Middle frontal gyrus (tissue), 1 donor: ENCODE measurements at regions not wholly inside any gene's neighbourhood (a gene's known extent, or its start where the extent isn't known, plus 50 kb on each side); places are given as distances from the start of the nearest gene placed in this dataset.

Source experiments
- DNase-seq: peaks from one replicate; pipeline ENCODE4 v3.0.0-alpha.2; 2015; ENCODE audit warnings: low spot score; ENCODE audit errors: extremely low spot score

GRCh38 chr2:221073326-221074049, 498.6 kb downstream of the EPHA4 start:
- no peak for DNase-seq

- no peak for DNase-seq
These were observed 497.9 kb downstream of the EPHA4 start for GRCh38 chr2:221074238-221074637.

- no peak for DNase-seq
These were observed 496.9 kb downstream of the EPHA4 start for GRCh38 chr2:221075203-221075602.

GRCh38 chr2:221077251-221077650, 494.9 kb downstream of the EPHA4 start:
- DNase-seq, result no peak

- no peak for DNase-seq
These were observed 494.3 kb downstream of the EPHA4 start for GRCh38 chr2:221077799-221078198.

- no peak for DNase-seq
These were observed 486.7 kb downstream of the EPHA4 start for GRCh38 chr2:221085341-221085900.

GRCh38 chr2:221085936-221086335, 486.2 kb downstream of the EPHA4 start:
- no peak for DNase-seq

- DNase-seq, result no peak
These were observed 484.3 kb downstream of the EPHA4 start for GRCh38 chr2:221087779-221088178.

- no peak for DNase-seq
These were observed 483.6 kb downstream of the EPHA4 start for GRCh38 chr2:221088506-221088905.

- DNase-seq, result no peak
These were observed 476.7 kb downstream of the EPHA4 start for GRCh38 chr2:221095356-221095755.

GRCh38 chr2:221096706-221097567, 475.2 kb downstream of the EPHA4 start:
- DNase-seq, result no peak

- no peak for DNase-seq
These were observed 474.6 kb downstream of the EPHA4 start for GRCh38 chr2:221097568-221097915.

- DNase-seq, result no peak
These were observed 474.2 kb downstream of the EPHA4 start for GRCh38 chr2:221097949-221098348.

- DNase-seq, result no peak
These were observed 471.5 kb downstream of the EPHA4 start for GRCh38 chr2:221100467-221101089.

- DNase-seq, result no peak
These were observed 469.0 kb downstream of the EPHA4 start for GRCh38 chr2:221102896-221103688.

GRCh38 chr2:221103930-221104329, 468.2 kb downstream of the EPHA4 start:
- no peak for DNase-seq

GRCh38 chr2:221104361-221104811, 467.7 kb downstream of the EPHA4 start:
- no peak for DNase-seq

- no peak for DNase-seq
These were observed 465.9 kb downstream of the EPHA4 start for GRCh38 chr2:221106241-221106640.

- DNase-seq, result no peak
These were observed 464.7 kb downstream of the EPHA4 start for GRCh38 chr2:221107424-221107823.

- no peak for DNase-seq
These were observed 462.6 kb downstream of the EPHA4 start for GRCh38 chr2:221109552-221109951.

- no peak for DNase-seq
These were observed 460.4 kb downstream of the EPHA4 start for GRCh38 chr2:221111739-221112138.
